HCT116 (cell line): ENCODE measurements at regions not wholly inside any gene's neighbourhood (a gene's known extent, or its start where the extent isn't known, plus 50 kb on each side); places are given as distances from the start of the nearest gene placed in this dataset.

Source experiments
- ATAC-seq: fragments of 200-7000 bp; cut with Tn5 transposase; 2 replicates; pipeline ENCODE4 v1.9.1; 2020; ENCODE audit warnings: mild to moderate bottlenecking, moderate library complexity
- BruUV-seq: library from RNA; stranded (reverse); fragments of 400-500 nt; replicated peaks from 2 replicates; lab custom pipeline; 2021; lab: Mats Ljungman, UMichigan
- CTCF ChIA-PET: fragments of 300-600 bp; sonication (Branson Sonifier 250); formaldehyde crosslinking; loops from one replicate; lab custom pipeline; 2021; ENCODE audit warnings: antibody characterized with exemption; lab: Charles Lee
- POLR2A ChIA-PET: fragments of 300-600, 350-600 bp; sonication (Branson Sonifier 250); formaldehyde crosslinking; loops from one replicate; lab custom pipeline; 2021; ENCODE audit warnings: antibody characterized with exemption; lab: Charles Lee
- RAD21 ChIA-PET, 2 experiments: fragments of 300-600 bp; sonication (Branson Sonifier 250); formaldehyde crosslinking; loops; one replicate each; lab custom pipeline; 2023; ENCODE audit warnings: low total read pairs in 2 of 2; ENCODE audit not compliant: uncharacterized antibody in 2 of 2, unreplicated experiment in 2 of 2, low non-redundant PET in 1 of 2; lab: Charles Lee
- DNase-seq: peaks from one replicate; pipeline ENCODE4 v3.0.0-alpha.2; 2010; ENCODE audit warnings: low read depth, low spot score
- H2AFZ ChIP-seq: fragments of 200-600 bp; shearing (Covaris generic), sonication (generic); 2 replicates; pipeline ENCODE4 v1.6.1; 2017; ENCODE audit warnings: low read depth, mixed run types, mixed read lengths, antibody characterized with exemption, low read length; ENCODE audit not compliant: poor library complexity, severe bottlenecking
- H3K27ac ChIP-seq: 2 replicates; pipeline ENCODE4 v1.5.1; 2012; ENCODE audit warnings: low read depth, low read length
- H3K27me3 ChIP-seq: fragments of 200-600 bp; sonication (generic); 2 replicates; pipeline ENCODE4 v1.6.1; 2016; ENCODE audit warnings: mixed run types, low read length, mixed read lengths; ENCODE audit not compliant: insufficient read depth
- H3K36me3 ChIP-seq, 2 experiments: fragments of 200-500 bp in 1 of 2; fragments of 200-600 bp in 1 of 2; sonication (Bioruptor generic) in 1 of 2; sonication (generic) in 1 of 2; 2 replicates each; pipeline versions ENCODE4 v1.5.1 to v1.6.1; 2014 to 2016; ENCODE audit warnings: low read length in 2 of 2, inconsistent platforms in 1 of 2, mixed read lengths in 1 of 2, mixed run types in 1 of 2; ENCODE audit not compliant: insufficient read depth in 2 of 2, control insufficient read depth in 1 of 2
- H3K4me1 ChIP-seq, 2 experiments: fragments of 200-600 bp in 1 of 2; sonication (generic) in 1 of 2; 2 replicates each; pipeline versions ENCODE4 v1.5.1 to v1.6.1; 2012 to 2017; ENCODE audit warnings: low read length in 2 of 2, inconsistent platforms in 1 of 2, mild to moderate bottlenecking in 1 of 2, mixed read lengths in 1 of 2, mixed run types in 1 of 2, moderate library complexity in 1 of 2; ENCODE audit not compliant: insufficient read depth in 2 of 2, control insufficient read depth in 1 of 2
- H3K4me2 ChIP-seq: fragments of 200-600 bp; sonication (generic); 2 replicates; pipeline ENCODE4 v1.6.1; 2017; ENCODE audit warnings: mixed run types, low read length, mixed read lengths
- H3K4me3 ChIP-seq, 2 experiments: fragments of 200-600 bp in 1 of 2; sonication (generic) in 1 of 2; replicated peaks in 1 of 2; 2 replicates each; pipeline ENCODE4 v1.5.1; 2011 to 2016; ENCODE audit warnings: low read length in 2 of 2, control low read depth in 1 of 2, low read depth in 1 of 2, mild to moderate bottlenecking in 1 of 2, mixed read lengths in 1 of 2, mixed run types in 1 of 2
- H3K79me2 ChIP-seq: fragments of 200-600 bp; sonication (generic); 2 replicates; pipeline ENCODE4 v1.6.1; 2017; ENCODE audit warnings: mild to moderate bottlenecking, mixed run types, low read length, moderate library complexity, mixed read lengths; ENCODE audit not compliant: insufficient read depth
- H3K9ac ChIP-seq: fragments of 200-600 bp; sonication (generic); 2 replicates; pipeline ENCODE4 v1.6.1; 2016; ENCODE audit warnings: low read length, mixed read lengths
- H3K9me2 ChIP-seq: fragments of 200-600 bp; sonication (generic), shearing (Covaris generic); 2 replicates; pipeline ENCODE4 v1.6.1; 2017; ENCODE audit warnings: mixed run types, mild to moderate bottlenecking, moderate library complexity; ENCODE audit not compliant: insufficient read depth
- H3K9me3 ChIP-seq, 2 experiments: fragments of 200-500 bp in 1 of 2; fragments of 200-600 bp in 1 of 2; sonication (Bioruptor generic) in 1 of 2; sonication (generic) in 1 of 2; 2 replicates each; pipeline ENCODE4 v1.6.1; 2014 to 2017; ENCODE audit warnings: low read length in 2 of 2, mixed read lengths in 2 of 2, inconsistent platforms in 1 of 2, low read depth in 1 of 2, mild to moderate bottlenecking in 1 of 2, mixed run types in 1 of 2, moderate library complexity in 1 of 2; ENCODE audit not compliant: control insufficient read depth in 1 of 2, insufficient read depth in 1 of 2
- H4K20me1 ChIP-seq: fragments of 200-600 bp; sonication (generic), shearing (Covaris generic); 2 replicates; pipeline ENCODE4 v1.6.1; 2017; ENCODE audit warnings: mixed run types, mild to moderate bottlenecking, moderate library complexity; ENCODE audit not compliant: insufficient read depth
- CBX3 ChIP-seq: IDR thresholded peaks from 2 replicates; pipeline ENCODE4 v1.6.1; 2012; ENCODE audit warnings: low read depth
- CEBPB ChIP-seq: IDR thresholded peaks from 2 replicates; pipeline ENCODE4 v1.6.1; 2012; ENCODE audit warnings: low read depth
- EGR1 ChIP-seq: IDR thresholded peaks from 2 replicates; pipeline ENCODE4 v1.6.1; 2012; ENCODE audit warnings: low read depth
- ELF1 ChIP-seq: IDR thresholded peaks from 2 replicates; pipeline ENCODE4 v1.6.1; 2012; ENCODE audit warnings: low read depth, borderline replicate concordance
- EZH2 ChIP-seq: fragments of 200-600 bp; sonication (generic); IDR thresholded peaks from 2 replicates; pipeline ENCODE4 v1.6.1; 2017; ENCODE audit warnings: antibody characterized with exemption, mixed run types
- EZH2phosphoT487 ChIP-seq: fragments of 200-600 bp; IDR thresholded peaks from 2 replicates; pipeline ENCODE4 v1.6.1; 2018; ENCODE audit warnings: antibody characterized with exemption, borderline replicate concordance
- FOSL1 ChIP-seq: IDR thresholded peaks from 2 replicates; pipeline ENCODE4 v1.6.1; 2012; ENCODE audit warnings: low read depth
- JUND ChIP-seq: IDR thresholded peaks from 2 replicates; pipeline ENCODE4 v1.6.1; 2012
- POLR2A ChIP-seq: IDR thresholded peaks from 2 replicates; pipeline ENCODE4 v1.7.0; 2011; ENCODE audit warnings: borderline replicate concordance; ENCODE audit not compliant: insufficient read depth, insufficient read length; ENCODE audit errors: extremely low read depth
- REST ChIP-seq: IDR thresholded peaks from 2 replicates; pipeline ENCODE4 v1.6.1; 2012; ENCODE audit warnings: low read depth
- SP1 ChIP-seq: IDR thresholded peaks from 2 replicates; pipeline ENCODE4 v1.6.1; 2012; ENCODE audit warnings: low read depth
- SRF ChIP-seq: IDR thresholded peaks from 2 replicates; pipeline ENCODE4 v1.6.1; 2012; ENCODE audit warnings: low read depth
- ZNF274 ChIP-seq: fragments of 200-500 bp; sonication (Bioruptor generic); IDR thresholded peaks from 2 replicates; pipeline ENCODE4 v1.6.1; 2014; ENCODE audit warnings: mild to moderate bottlenecking, low read depth, low read length, inconsistent platforms
- intact Hi-C: fragments of 100-400 bp; cut with micrococcal nuclease; formaldehyde crosslinking; loops from 2 replicates; pipeline ENCODE4 v1.10.0; 2022
- TF ChIP-seq, protein P1 (sequence below): IDR thresholded peaks from 2 replicates; pipeline ENCODE4 v1.6.1; 2011; ENCODE audit warnings: mild to moderate bottlenecking, low read length, moderate library complexity; ENCODE audit not compliant: insufficient replicate concordance; ENCODE audit errors: extremely low read depth

DNA sequence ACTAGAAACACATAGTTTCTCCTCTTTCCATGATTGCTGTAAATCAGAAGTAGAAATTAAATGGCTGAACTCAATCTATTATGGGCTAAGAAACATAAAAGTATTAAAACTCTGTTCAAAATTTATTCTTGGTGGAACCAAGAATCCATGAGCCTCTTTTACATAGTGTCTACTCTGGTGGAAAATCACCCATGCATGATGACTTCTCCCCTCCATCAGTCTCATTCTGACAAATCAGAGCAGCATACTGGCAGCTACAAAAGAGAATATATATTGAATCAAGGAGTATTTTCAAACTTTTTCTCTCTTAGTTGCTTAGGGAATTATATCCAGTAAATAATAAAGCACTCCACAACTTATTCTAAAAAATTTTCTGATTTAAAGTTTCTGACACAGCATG, 536.9 kb upstream of the CCDC54 start:
- Histone ChIP-seq H3K9me2 (no peaks in the 10 kb centered on the region), H3K4me3 (no peak overlapping the region), H3K27me3 (no peaks in the 10 kb centered on the region), H3K9me3 (no peaks in the 10 kb centered on the region), H3K27ac (no peak overlapping the region), H4K20me1 (no peaks in the 10 kb centered on the region), H3K79me2 (no peaks in the 10 kb centered on the region), H3K9ac (no peak overlapping the region), H2AFZ (no peak overlapping the region), H3K4me1 (no peaks in the 10 kb centered on the region), H3K4me2 (no peak overlapping the region), H3K36me3 (no peaks in the 10 kb centered on the region)
- ChIA-PET CTCF (no interaction called here), RAD21 (no interaction called here), POLR2A (no interaction called here)
- ATAC-seq (no peak), DNase-seq (no peak)
- intact Hi-C loops: no loop called here
- BruUV-seq: no TSS peak
- TF ChIP-seq FOSL1: no peak
- TF ChIP-seq REST: no peak
- no peak for TF ChIP-seq EZH2
- no peak for TF ChIP-seq EZH2phosphoT487
- no peak for TF ChIP-seq SP1
- TF ChIP-seq CEBPB: no peak
- no peak for TF ChIP-seq JUND
- no peak for TF ChIP-seq POLR2A

GRCh38 chr3:106842151-106842550, 535.1 kb upstream of the CCDC54 start:
- no peak for DNase-seq
- intact Hi-C loops: no loop called here
- RAD21 ChIA-PET: no interaction called here
- ATAC-seq: no peak
- Histone ChIP-seq H3K27me3 (no peaks in the 10 kb centered on the region), H3K9ac (no peak overlapping the region), H3K27ac (no peak overlapping the region), H3K4me2 (no peak overlapping the region), H3K79me2 (no peaks in the 10 kb centered on the region), H4K20me1 (no peaks in the 10 kb centered on the region), H3K36me3 (no peaks in the 10 kb centered on the region), H2AFZ (no peak overlapping the region), H3K4me3 (no peak overlapping the region), H3K9me3 (no peaks in the 10 kb centered on the region), H3K4me1 (no peaks in the 10 kb centered on the region), H3K9me2 (no peaks in the 10 kb centered on the region)
- CTCF ChIA-PET: no interaction called here
- BruUV-seq: no TSS peak
- POLR2A ChIA-PET: no interaction called here
- TF ChIP-seq JUND: no peak
- TF ChIP-seq ELF1: no peak
- no peak for TF ChIP-seq SP1
- no peak for TF ChIP-seq EGR1
- no peak for TF ChIP-seq CEBPB
- no peak for TF ChIP-seq SRF
- TF ChIP-seq EZH2: no peak
- TF ChIP-seq CBX3: no peak
- no peak for TF ChIP-seq FOSL1
- no peak for TF ChIP-seq ZNF274
- TF ChIP-seq, protein P1, sequence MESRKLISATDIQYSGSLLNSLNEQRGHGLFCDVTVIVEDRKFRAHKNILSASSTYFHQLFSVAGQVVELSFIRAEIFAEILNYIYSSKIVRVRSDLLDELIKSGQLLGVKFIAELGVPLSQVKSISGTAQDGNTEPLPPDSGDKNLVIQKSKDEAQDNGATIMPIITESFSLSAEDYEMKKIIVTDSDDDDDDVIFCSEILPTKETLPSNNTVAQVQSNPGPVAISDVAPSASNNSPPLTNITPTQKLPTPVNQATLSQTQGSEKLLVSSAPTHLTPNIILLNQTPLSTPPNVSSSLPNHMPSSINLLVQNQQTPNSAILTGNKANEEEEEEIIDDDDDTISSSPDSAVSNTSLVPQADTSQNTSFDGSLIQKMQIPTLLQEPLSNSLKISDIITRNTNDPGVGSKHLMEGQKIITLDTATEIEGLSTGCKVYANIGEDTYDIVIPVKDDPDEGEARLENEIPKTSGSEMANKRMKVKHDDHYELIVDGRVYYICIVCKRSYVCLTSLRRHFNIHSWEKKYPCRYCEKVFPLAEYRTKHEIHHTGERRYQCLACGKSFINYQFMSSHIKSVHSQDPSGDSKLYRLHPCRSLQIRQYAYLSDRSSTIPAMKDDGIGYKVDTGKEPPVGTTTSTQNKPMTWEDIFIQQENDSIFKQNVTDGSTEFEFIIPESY: no peak
